Tibial nerve (tissue), 4 donors: ENCODE measurements at regions not wholly inside any gene's neighbourhood (a gene's known extent, or its start where the extent isn't known, plus 50 kb on each side); places are given as distances from the start of the nearest gene placed in this dataset.
"Not testable (repeated sequence)": the region's sequence is repeated elsewhere in the genome, so short reads cannot be mapped to it uniquely, and the experiment has no call there.

ENCODE experiments used
- DNase-seq, 2 donors: peaks; one replicate each; pipeline ENCODE4 v3.0.0-alpha.2; 2019; ENCODE audit warnings: low spot score in 2 of 2
- H3K27ac ChIP-seq, 4 donors: fragments of 200-600 bp; sonication (generic) in 3 of 4; one replicate each; pipeline ENCODE4 v1.5.1; 2017 to 2019; ENCODE audit warnings: mild to moderate bottlenecking in 1 of 4
- H3K27me3 ChIP-seq, 2 donors: fragments of 200-600 bp; sonication (generic) in 1 of 2; one replicate each; pipeline versions ENCODE4 v1.5.1 to v1.6.0; 2017 to 2019
- H3K36me3 ChIP-seq, 3 donors: fragments of 200-600 bp; sonication (generic); one replicate each; pipeline ENCODE4 v1.5.1; 2018 to 2019
- H3K4me1 ChIP-seq, 4 donors: fragments of 200-600 bp; sonication (generic) in 3 of 4; one replicate each; pipeline ENCODE4 v1.5.1; 2017 to 2019
- H3K4me3 ChIP-seq, 4 donors: fragments of 200-600 bp; sonication (generic) in 3 of 4; one replicate each; pipeline ENCODE4 v1.5.1; 2017 to 2019; ENCODE audit warnings: mild to moderate bottlenecking in 1 of 4, moderate library complexity in 1 of 4
- H3K9me3 ChIP-seq, 4 donors: fragments of 200-600 bp; sonication (generic) in 3 of 4; one replicate each; pipeline ENCODE4 v1.5.1; 2017 to 2019
- EP300 ChIP-seq, 2 donors: sonication (generic); formaldehyde crosslinking; IDR thresholded peaks; one replicate each; pipeline ENCODE4 v1.6.1; 2017; ENCODE audit warnings: antibody characterized with exemption in 2 of 2, mild to moderate bottlenecking in 1 of 2
- POLR2A ChIP-seq, 2 donors: fragments of 450-650 bp; IDR thresholded peaks; one replicate each; pipeline ENCODE4 v1.6.1; 2017; ENCODE audit warnings: antibody characterized with exemption in 2 of 2, mild to moderate bottlenecking in 2 of 2, moderate library complexity in 2 of 2
- WGBS, 2 donors: methylation state at CpG; one replicate each; pipeline ENCODE4 v1.1.5; 2018; 5-methylcytosine and 5-hydroxymethylcytosine counted together
- TF ChIP-seq, protein P1 (sequence below), 5 experiments: fragments of 200-600 bp in 3 of 5; fragments of 450-650 bp in 2 of 5; sonication (generic) in 3 of 5; IDR thresholded peaks; one replicate each; pipeline ENCODE4 v1.5.1; 2016 to 2019; ENCODE audit warnings: antibody characterized with exemption in 5 of 5, mild to moderate bottlenecking in 3 of 5, moderate library complexity in 2 of 5

DNA sequence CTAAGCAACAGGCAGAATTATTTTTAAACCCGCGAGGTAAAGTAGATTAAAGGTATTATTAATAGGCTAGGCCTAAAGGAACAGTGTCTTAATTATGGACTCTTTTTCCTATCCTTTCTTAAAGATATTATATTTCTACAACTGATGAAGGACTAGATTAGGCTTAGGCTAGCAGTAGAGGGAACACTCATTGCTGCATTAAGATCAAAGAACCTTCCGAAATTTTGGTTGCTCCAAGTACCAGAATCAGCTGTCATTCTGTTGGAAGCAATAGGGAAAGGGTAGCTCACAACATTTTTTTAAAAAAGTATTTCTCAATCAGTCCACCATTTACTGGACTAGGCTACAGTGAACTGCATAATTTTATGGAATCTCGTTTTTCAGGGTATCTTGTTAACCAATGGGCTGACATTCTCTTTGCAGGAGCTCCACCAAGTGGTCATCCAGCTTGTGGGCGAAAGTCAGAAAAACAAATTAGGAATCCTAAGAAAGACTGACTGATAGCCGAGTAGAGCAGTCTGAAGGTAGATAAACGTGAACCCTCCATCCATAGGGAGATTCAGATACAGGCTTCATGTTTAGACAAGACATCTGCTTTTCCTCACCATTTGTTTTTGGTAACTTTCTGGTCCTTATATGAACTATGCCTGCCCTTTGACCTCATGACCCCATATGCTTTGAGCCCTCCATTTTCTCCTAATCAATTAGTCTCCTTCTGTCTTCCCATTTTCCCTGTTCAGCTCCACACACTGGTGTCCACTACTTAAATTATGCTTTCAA, 103.6 kb upstream of the CHD1 start:
- Histone ChIP-seq H3K27ac (peak overlapping the region; percentile 37 to 76 (median 70)), H3K9me3 (no peaks in the 10 kb centered on the region), H3K27me3 (no peaks in the 10 kb centered on the region), H3K4me1 (peaks cover 0 to 34% (median 9%) of the 10 kb centered on the region in 4 donors), H3K4me3 (peak overlapping the region in 1 of 4 donors; percentile 30), H3K36me3 (no peaks in the 10 kb centered on the region)
- peak; percentile 46 to 84 for DNase-seq
- TF ChIP-seq EP300 (IDR thresholded peaks at IDR 0.05) = no peak
- TF ChIP-seq, protein P1, sequence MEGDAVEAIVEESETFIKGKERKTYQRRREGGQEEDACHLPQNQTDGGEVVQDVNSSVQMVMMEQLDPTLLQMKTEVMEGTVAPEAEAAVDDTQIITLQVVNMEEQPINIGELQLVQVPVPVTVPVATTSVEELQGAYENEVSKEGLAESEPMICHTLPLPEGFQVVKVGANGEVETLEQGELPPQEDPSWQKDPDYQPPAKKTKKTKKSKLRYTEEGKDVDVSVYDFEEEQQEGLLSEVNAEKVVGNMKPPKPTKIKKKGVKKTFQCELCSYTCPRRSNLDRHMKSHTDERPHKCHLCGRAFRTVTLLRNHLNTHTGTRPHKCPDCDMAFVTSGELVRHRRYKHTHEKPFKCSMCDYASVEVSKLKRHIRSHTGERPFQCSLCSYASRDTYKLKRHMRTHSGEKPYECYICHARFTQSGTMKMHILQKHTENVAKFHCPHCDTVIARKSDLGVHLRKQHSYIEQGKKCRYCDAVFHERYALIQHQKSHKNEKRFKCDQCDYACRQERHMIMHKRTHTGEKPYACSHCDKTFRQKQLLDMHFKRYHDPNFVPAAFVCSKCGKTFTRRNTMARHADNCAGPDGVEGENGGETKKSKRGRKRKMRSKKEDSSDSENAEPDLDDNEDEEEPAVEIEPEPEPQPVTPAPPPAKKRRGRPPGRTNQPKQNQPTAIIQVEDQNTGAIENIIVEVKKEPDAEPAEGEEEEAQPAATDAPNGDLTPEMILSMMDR (IDR thresholded peaks at IDR 0.05) = peak; percentile 69 to 82 (median 76)
- 35 to 36% methylated on average over 7 of the region's 7 CpGs for WGBS, 2 donors

DNA sequence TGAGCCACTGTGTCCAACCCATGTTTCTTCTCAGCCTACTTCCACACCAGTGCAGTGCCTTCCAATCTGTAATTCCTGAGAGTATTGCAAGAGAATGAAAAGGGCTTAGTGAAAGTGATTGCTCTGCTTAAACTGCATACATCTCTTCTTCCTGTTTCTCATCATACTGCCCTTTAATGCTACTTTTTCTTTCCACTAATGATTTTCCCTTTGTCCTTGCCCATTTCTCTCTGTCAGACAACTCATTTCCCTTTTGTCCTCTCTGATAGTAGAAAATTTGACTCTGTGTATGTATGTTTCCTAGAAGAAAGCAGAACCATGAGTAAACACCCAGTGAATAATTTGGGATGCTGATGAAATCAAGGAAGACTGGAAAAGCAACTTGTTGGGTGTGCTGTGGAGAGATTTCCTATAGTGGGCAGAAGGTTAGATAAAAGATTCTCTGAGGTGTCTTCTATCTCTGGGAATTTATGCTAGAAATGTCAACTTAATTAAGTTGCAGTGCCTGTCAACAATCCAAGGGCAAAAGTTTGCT, 102.2 kb upstream of the CHD1 start:
- Histone ChIP-seq H3K4me1 (peaks cover 0 to 41% (median 16%) of the 10 kb centered on the region in 4 donors), H3K27me3 (no peaks in the 10 kb centered on the region), H3K4me3 (no peak overlapping the region), H3K9me3 (no peaks in the 10 kb centered on the region), H3K27ac (no peak overlapping the region), H3K36me3 (no peaks in the 10 kb centered on the region)
- no peak for DNase-seq
- TF ChIP-seq POLR2A (IDR thresholded peaks at IDR 0.05) = no peak
- TF ChIP-seq, protein P1 (IDR thresholded peaks at IDR 0.05) = no peak

DNA sequence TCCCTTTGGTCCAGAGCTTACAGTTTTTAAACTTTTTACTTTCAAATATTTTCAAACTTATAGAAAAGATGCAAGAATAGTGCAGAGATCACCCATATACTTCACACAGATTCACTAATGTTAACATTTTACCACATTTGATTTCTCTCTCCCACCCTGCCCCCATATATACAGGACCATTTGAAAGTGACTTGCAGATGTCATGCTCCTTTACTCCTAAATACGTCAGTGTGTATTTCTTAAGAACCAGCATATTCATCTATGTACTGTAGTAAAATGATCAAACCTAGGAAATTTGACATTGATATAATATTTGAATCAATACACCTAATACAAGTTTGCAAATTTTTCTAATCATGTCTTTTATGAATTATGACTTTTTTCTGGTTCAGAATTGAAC, 100.4 kb upstream of the CHD1 start:
- Histone ChIP-seq H3K27ac (no peak overlapping the region), H3K36me3 (no peaks in the 10 kb centered on the region), H3K9me3 (no peaks in the 10 kb centered on the region), H3K4me1 (peaks cover 0 to 45% (median 18%) of the 10 kb centered on the region in 4 donors), H3K27me3 (no peaks in the 10 kb centered on the region), H3K4me3 (no peak overlapping the region)
- WGBS, 2 donors = 93 to 96% methylated on average over 1 of the region's 1 CpG
- no peak for DNase-seq
- TF ChIP-seq POLR2A (IDR thresholded peaks at IDR 0.05) (no peak), EP300 (IDR thresholded peaks at IDR 0.05) (no peak)
- TF ChIP-seq, protein P1 (IDR thresholded peaks at IDR 0.05) = no peak

DNA sequence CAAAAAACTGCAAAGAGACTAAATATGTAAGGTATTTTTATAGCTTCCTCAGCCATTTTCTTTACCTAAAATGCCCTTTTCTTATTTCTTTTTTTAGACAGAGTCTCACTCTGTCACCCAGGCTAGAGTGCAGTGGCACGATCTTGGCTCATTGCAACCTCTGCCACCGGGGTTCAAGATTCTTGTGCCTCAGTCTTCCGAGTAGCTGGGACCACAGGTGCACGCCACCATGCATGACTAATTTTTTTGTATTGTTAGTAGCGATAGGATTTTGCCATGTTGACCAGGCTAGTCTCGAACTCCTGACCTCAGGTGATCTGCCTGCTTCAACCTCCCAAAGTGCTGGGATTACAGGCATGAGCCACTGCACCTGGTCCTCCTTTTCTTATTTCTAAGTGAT, 99.4 kb upstream of the CHD1 start:
- H3K36me3 ChIP-seq, H3K4me3 ChIP-seq, H3K27ac ChIP-seq, H3K9me3 ChIP-seq, DNase-seq, H3K27me3 ChIP-seq: not testable (repeated sequence)
- WGBS, 2 donors = 86 to 94% methylated on average over 6 of the region's 6 CpGs
- H3K4me1 ChIP-seq = peaks cover 0 to 35% (median 18%) of the 10 kb centered on the region in 4 donors

DNA sequence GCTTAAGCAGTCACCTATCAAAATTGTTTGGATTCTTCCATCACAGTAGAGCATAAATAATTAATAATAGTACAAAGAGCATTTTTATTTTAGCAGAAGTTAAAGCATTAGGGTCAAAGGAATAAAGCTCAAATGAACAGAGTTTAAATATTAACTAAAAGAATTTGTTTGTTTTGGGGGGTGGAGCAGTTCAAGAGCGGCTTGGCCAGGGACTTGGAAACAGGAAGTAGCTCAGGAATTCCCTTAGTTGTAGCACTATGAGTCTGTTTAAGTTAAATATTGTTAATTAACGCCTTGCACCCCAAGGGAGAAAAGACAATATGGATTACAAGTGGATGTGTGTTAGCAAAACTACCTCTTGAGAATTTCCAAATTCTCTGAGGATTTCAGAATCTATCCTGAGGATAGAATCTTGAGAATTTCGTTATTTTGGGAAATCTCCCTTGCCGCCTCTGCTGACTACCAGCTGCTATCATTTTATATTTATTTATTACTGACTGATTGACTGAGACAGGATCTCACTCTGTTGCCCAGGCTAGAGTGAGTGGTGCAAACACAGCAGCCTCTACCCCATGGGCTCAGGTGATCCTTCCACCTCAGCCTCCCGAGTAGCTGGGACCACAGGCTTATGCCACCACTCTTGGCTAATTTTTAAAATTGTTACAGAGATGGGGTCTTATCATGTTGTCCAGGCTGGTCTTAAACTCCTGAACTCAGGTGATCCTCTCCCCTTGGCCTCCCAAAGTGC, 96.7 kb upstream of the CHD1 start:
- peak overlapping the region in 2 of 4 donors; percentile 6 to 29 for H3K27ac ChIP-seq
- TF ChIP-seq, protein P1 (IDR thresholded peaks at IDR 0.05) = no peak
- TF ChIP-seq EP300 (IDR thresholded peaks at IDR 0.05) (no peak), POLR2A (IDR thresholded peaks at IDR 0.05) (no peak)
- H3K36me3 ChIP-seq = no peaks in the 10 kb centered on the region
- 45 to 54% methylated on average over 5 of the region's 5 CpGs for WGBS, 2 donors
- peaks cover 0 to 25% (median 15%) of the 10 kb centered on the region in 4 donors for H3K4me1 ChIP-seq
- H3K27me3 ChIP-seq = no peaks in the 10 kb centered on the region
- no peak for DNase-seq
- no peaks in the 10 kb centered on the region for H3K9me3 ChIP-seq
- no peak overlapping the region for H3K4me3 ChIP-seq
